ENCODE measurements at regions not wholly inside any gene's neighbourhood (a gene's known extent, or its start where the extent isn't known, plus 50 kb on each side); places are given as distances from the start of the nearest gene placed in this dataset.

- Mint-ChIP-seq H3K36me3 (ENCODE audit: low read depth) (no peaks in the 10 kb centered on the region), H3K27me3 (ENCODE audit: low read depth) (no peaks in the 10 kb centered on the region), H3K4me3 (ENCODE audit: unreplicated experiment) (no peak overlapping the region), H3K4me1 (ENCODE audit: low read depth) (peaks cover 10% of the 10 kb centered on the region), H3K9me3 (ENCODE audit: low read depth) (peaks cover 5% of the 10 kb centered on the region), H3K27ac (ENCODE audit: unreplicated experiment) (no peak overlapping the region)
- TF ChIP-seq CTCF (IDR thresholded peaks at IDR 0.05): no peak
- no peak for DNase-seq (ENCODE audit: low spot score)
These were observed 530.6 kb upstream of the ROBO2 start for GRCh38 chr3:76509179-76509830.

GRCh38 chr3:76514836-76515235, 525.1 kb upstream of the ROBO2 start:
- Mint-ChIP-seq H3K27me3 (ENCODE audit: low read depth) (no peaks in the 10 kb centered on the region), H3K4me1 (ENCODE audit: low read depth) (peaks cover 7% of the 10 kb centered on the region), H3K9me3 (ENCODE audit: low read depth) (no peaks in the 10 kb centered on the region), H3K27ac (ENCODE audit: unreplicated experiment) (no peak overlapping the region), H3K36me3 (ENCODE audit: low read depth) (no peaks in the 10 kb centered on the region), H3K4me3 (ENCODE audit: unreplicated experiment) (no peak overlapping the region)
- DNase-seq (ENCODE audit: low spot score): no peak
- no peak for TF ChIP-seq CTCF (IDR thresholded peaks at IDR 0.05)

GRCh38 chr3:76523337-76523736, 516.6 kb upstream of the ROBO2 start:
- H3K4me1 Mint-ChIP-seq (ENCODE audit: low read depth): no peaks in the 10 kb centered on the region
- no peak overlapping the region for H3K27ac Mint-ChIP-seq (ENCODE audit: unreplicated experiment)
- H3K27me3 Mint-ChIP-seq (ENCODE audit: low read depth): no peaks in the 10 kb centered on the region
- no peaks in the 10 kb centered on the region for H3K9me3 Mint-ChIP-seq (ENCODE audit: low read depth)
- H3K4me3 Mint-ChIP-seq (ENCODE audit: unreplicated experiment): no peak overlapping the region
- DNase-seq (ENCODE audit: low spot score): no peak
- no peak for TF ChIP-seq CTCF (IDR thresholded peaks at IDR 0.05)
- H3K36me3 Mint-ChIP-seq (ENCODE audit: low read depth): no peaks in the 10 kb centered on the region

- no peak for TF ChIP-seq CTCF (IDR thresholded peaks at IDR 0.05)
- no peak for DNase-seq (ENCODE audit: low spot score)
- H3K4me1 Mint-ChIP-seq (ENCODE audit: low read depth): no peaks in the 10 kb centered on the region
- no peaks in the 10 kb centered on the region for H3K27me3 Mint-ChIP-seq (ENCODE audit: low read depth)
- no peak overlapping the region for H3K4me3 Mint-ChIP-seq (ENCODE audit: unreplicated experiment)
- no peak overlapping the region for H3K27ac Mint-ChIP-seq (ENCODE audit: unreplicated experiment)
- H3K9me3 Mint-ChIP-seq (ENCODE audit: low read depth): no peaks in the 10 kb centered on the region
- H3K36me3 Mint-ChIP-seq (ENCODE audit: low read depth): no peaks in the 10 kb centered on the region
These were observed 514.2 kb upstream of the ROBO2 start for GRCh38 chr3:76525726-76526125.

GRCh38 chr3:76527773-76528172, 512.1 kb upstream of the ROBO2 start:
- Mint-ChIP-seq H3K36me3 (ENCODE audit: low read depth) (no peaks in the 10 kb centered on the region), H3K27me3 (ENCODE audit: low read depth) (no peaks in the 10 kb centered on the region)

More at GRCh38 chr3:76527773-76528172, 512.1 kb upstream of the ROBO2 start:
- TF ChIP-seq CTCF (IDR thresholded peaks at IDR 0.05): no peak
- H3K4me3 Mint-ChIP-seq (ENCODE audit: unreplicated experiment): no peak overlapping the region
- no peak for DNase-seq (ENCODE audit: low spot score)
- H3K9me3 Mint-ChIP-seq (ENCODE audit: low read depth): no peaks in the 10 kb centered on the region
- H3K27ac Mint-ChIP-seq (ENCODE audit: unreplicated experiment): no peak overlapping the region
- no peaks in the 10 kb centered on the region for H3K4me1 Mint-ChIP-seq (ENCODE audit: low read depth)

All from chondrocyte (in vitro differentiated cells).